K562 (cell line): ENCODE measurements at regions not wholly inside any gene's neighbourhood (a gene's known extent, or its start where the extent isn't known, plus 50 kb on each side); places are given as distances from the start of the nearest gene placed in this dataset.
A peak's percentile ranks its signal among the peaks of the same experiment; 100 is the strongest.

Experiments used
- ATAC-seq: fragments of 200-7000 bp; cut with Tn5 transposase; 3 replicates; pipeline ENCODE4 v1.9.1; 2020; ENCODE audit warnings: moderate library complexity
- BruUV-seq: library from RNA; stranded (reverse); fragments of 400-500 nt; replicated peaks from 2 replicates; lab custom pipeline; 2021; lab: Mats Ljungman, UMichigan
- CTCF ChIA-PET: fragments of 300-600 bp; formaldehyde crosslinking; extraction: SDS; loops from one replicate; lab custom pipeline; 2021; ENCODE audit warnings: low intra/inter-chr PET ratio; lab: Yijun Ruan, JAX
- POLR2A ChIA-PET: fragments of 300-600, 350-650 bp; sonication (Branson Sonifier 250); formaldehyde crosslinking; extraction: SDS; loops from one replicate; lab custom pipeline; 2021; ENCODE audit warnings: antibody characterized with exemption, inconsistent platforms; lab: Yijun Ruan, JAX
- DNase-seq, 4 experiments: peaks; one replicate each; pipeline versions ENCODE4 v3.0.0 to v3.0.0-alpha.2; 2011 to 2018; ENCODE audit warnings: low spot score in 3 of 4, mixed read lengths in 3 of 4; ENCODE audit errors: extremely low read depth in 1 of 4
- FAIRE-seq: peaks from 2 replicates; lab custom pipeline; 2011; peaks lifted over from hg19 to GRCh38; lab: Jason Lieb, UNC
- H2AFZ ChIP-seq: 2 replicates; pipeline ENCODE4 v1.6.0; 2011; ENCODE audit warnings: low read depth, low read length, control low read depth, inconsistent platforms
- H3K27ac ChIP-seq: fragments of 200-600 bp; 3 replicates; pipeline ENCODE4 v1.8.0; 2011; ENCODE audit warnings: low read depth, mild to moderate bottlenecking, control low read depth, inconsistent platforms, low read length, moderate library complexity, mixed read lengths; ENCODE audit errors: extremely low read depth
- H3K27me3 ChIP-seq, 2 experiments: fragments of 300-600 bp in 1 of 2; 2 replicates in 1 of 2; 3 replicates in 1 of 2; pipeline versions ENCODE4 v1.6.0 to v1.8.0; 2011; ENCODE audit warnings: inconsistent platforms in 2 of 2, low read length in 2 of 2, mild to moderate bottlenecking in 1 of 2, mixed read lengths in 1 of 2, moderate library complexity in 1 of 2; ENCODE audit not compliant: control insufficient read depth in 2 of 2, insufficient read depth in 2 of 2
- H3K36me3 ChIP-seq: fragments of 300-600 bp; 3 replicates; pipeline ENCODE4 v1.8.0; 2011; ENCODE audit warnings: mild to moderate bottlenecking, low read length, inconsistent platforms; ENCODE audit not compliant: control insufficient read depth, insufficient read depth
- H3K4me1 ChIP-seq, 2 experiments: fragments of 200-600 bp in 1 of 2; replicated peaks in 1 of 2; 2 replicates in 1 of 2; 3 replicates in 1 of 2; pipeline versions ENCODE4 v1.5.1 to v1.8.0; 2011; ENCODE audit warnings: inconsistent platforms in 2 of 2, low read length in 2 of 2, mild to moderate bottlenecking in 1 of 2, mixed read lengths in 1 of 2, moderate library complexity in 1 of 2; ENCODE audit not compliant: control insufficient read depth in 2 of 2, insufficient read depth in 2 of 2
- H3K4me2 ChIP-seq: 2 replicates; pipeline ENCODE4 v1.6.1; 2011; ENCODE audit warnings: low read length, control low read depth, inconsistent platforms, mixed read lengths; ENCODE audit not compliant: insufficient read depth
- H3K4me3 ChIP-seq: fragments of 200-600 bp; sonication (generic), shearing (Covaris generic); 2 replicates; pipeline ENCODE4 v1.5.1; 2016; ENCODE audit warnings: control low read depth, inconsistent platforms
- H3K79me2 ChIP-seq: fragments of 200-600 bp; 3 replicates; pipeline ENCODE4 v1.8.0; 2011; ENCODE audit warnings: low read length, inconsistent platforms; ENCODE audit not compliant: control insufficient read depth, insufficient read depth
- H3K9ac ChIP-seq, 2 experiments: 2 replicates each; pipeline versions ENCODE4 v1.6.0 to v1.6.1; 2011; ENCODE audit warnings: low read depth in 2 of 2, low read length in 2 of 2, control low read depth in 1 of 2, inconsistent platforms in 1 of 2, mild to moderate bottlenecking in 1 of 2, mixed read lengths in 1 of 2; ENCODE audit not compliant: insufficient read depth in 1 of 2
- H3K9me1 ChIP-seq: one replicate; pipeline ENCODE4 v1.6.0; 2011; ENCODE audit warnings: inconsistent platforms, mild to moderate bottlenecking, low read length, moderate library complexity; ENCODE audit not compliant: control insufficient read depth, insufficient read depth
- H3K9me3 ChIP-seq: replicated peaks from 2 replicates; pipeline ENCODE4 v1.5.1; 2011; ENCODE audit warnings: low read depth, low read length, inconsistent platforms; ENCODE audit not compliant: control insufficient read depth, insufficient read depth
- H4K20me1 ChIP-seq: replicated peaks from 2 replicates; pipeline ENCODE4 v1.6.1; 2011; ENCODE audit warnings: low read length, inconsistent platforms, mixed read lengths; ENCODE audit not compliant: control insufficient read depth, insufficient read depth
- ATF4 ChIP-seq: fragments of 450-650 bp; formaldehyde crosslinking; IDR thresholded peaks from 2 replicates; pipeline ENCODE4 v1.4.0; 2022; ENCODE audit warnings: mild to moderate bottlenecking, moderate library complexity
- CBX3 ChIP-seq, 2 experiments: IDR thresholded peaks; 1 replicate in 1 of 2; 2 replicates in 1 of 2; pipeline ENCODE4 v1.6.1; 2012; ENCODE audit warnings: inconsistent platforms in 2 of 2, low read length in 2 of 2, borderline replicate concordance in 1 of 2, control low read depth in 1 of 2
- CXXC5 ChIP-seq: fragments of 250-450 bp; sonication (Bioruptor Pico); IDR thresholded peaks from 2 replicates; pipeline ENCODE4 v1.8.0; 2022; ENCODE audit warnings: inconsistent platforms, mild to moderate bottlenecking, moderate library complexity
- DMBX1 ChIP-seq: fragments of 250-450 bp; sonication (Bioruptor Pico); IDR thresholded peaks from 2 replicates; pipeline ENCODE4 v1.8.0; 2022; ENCODE audit warnings: inconsistent platforms, mild to moderate bottlenecking, moderate library complexity, borderline replicate concordance
- HIVEP1 ChIP-seq: fragments of 250-450 bp; sonication (Bioruptor Pico); IDR thresholded peaks from 2 replicates; pipeline ENCODE4 v1.4.0; 2020; ENCODE audit warnings: mild to moderate bottlenecking
- MAX ChIP-seq: sonication (generic); formaldehyde crosslinking; IDR thresholded peaks from 2 replicates; pipeline ENCODE4 v1.9.0; 2022; ENCODE audit warnings: mild to moderate bottlenecking, missing genetic modification reagents
- MED1 ChIP-seq: sonication (generic); formaldehyde crosslinking; IDR thresholded peaks from 2 replicates; pipeline ENCODE4 v1.8.1; 2023; ENCODE audit warnings: missing genetic modification reagents, borderline replicate concordance
- MIER1 ChIP-seq: fragments of 450-650 bp; IDR thresholded peaks from 2 replicates; pipeline ENCODE4 v1.6.1; 2016; ENCODE audit warnings: antibody characterized with exemption, mild to moderate bottlenecking, low read depth
- NR2F6 ChIP-seq: fragments of 450-650 bp; formaldehyde crosslinking; IDR thresholded peaks from 2 replicates; pipeline ENCODE4 v1.4.0; 2020; ENCODE audit warnings: mild to moderate bottlenecking
- NRF1 ChIP-seq, 2 experiments: fragments of 450-650 bp; IDR thresholded peaks in 1 of 2; conservative IDR thresholded peaks in 1 of 2; 2 replicates each; pipeline ENCODE4 v1.6.1; 2014; ENCODE audit warnings: mild to moderate bottlenecking in 2 of 2
- PML ChIP-seq: IDR thresholded peaks from 2 replicates; pipeline ENCODE4 v1.6.1; 2012; ENCODE audit warnings: low read length, inconsistent platforms
- RUNX1 ChIP-seq: sonication (generic); IDR thresholded peaks from 2 replicates; pipeline ENCODE4 v1.6.1; 2016; ENCODE audit warnings: antibody characterized with exemption, low read depth
- ZFP91 ChIP-seq: sonication (generic); formaldehyde crosslinking; IDR thresholded peaks from 2 replicates; pipeline ENCODE4 v1.8.0; 2022; ENCODE audit warnings: mild to moderate bottlenecking, missing genetic modification reagents
- ZFPM2 ChIP-seq: fragments of 250-450 bp; sonication (Bioruptor Pico); IDR thresholded peaks from 2 replicates; pipeline ENCODE4 v1.5.1; 2022; ENCODE audit warnings: mild to moderate bottlenecking
- ZNF589 ChIP-seq: fragments of 200-800 bp; sonication (Bioruptor generic); IDR thresholded peaks from 2 replicates; pipeline ENCODE4 v1.6.1; 2016; ENCODE audit warnings: low read depth, missing genetic modification characterization, missing compliant biosample characterization
- ZNF75A ChIP-seq: fragments of 450-650 bp; formaldehyde crosslinking; IDR thresholded peaks from 2 replicates; pipeline ENCODE4 v1.4.0; 2020; ENCODE audit warnings: mild to moderate bottlenecking
- WGBS: fragments of 100-300 bp; shearing (Covaris generic); methylation state at CpG from one replicate; pipeline ENCODE4 v1.1.6; 2016; ENCODE audit warnings: low coverage, mixed read lengths; ENCODE audit not compliant: insufficient coverage; ENCODE audit errors: missing lambda C conversion rate; 5-methylcytosine and 5-hydroxymethylcytosine counted together
- in situ Hi-C: fragments of 300-500 bp; cut with MboI; formaldehyde crosslinking; loops from 4 replicates; pipeline ENCODE4 v1.15.0; 2018; ENCODE audit warnings: inconsistent platforms, mixed read lengths
- intact Hi-C: fragments of 100-400 bp; cut with micrococcal nuclease; formaldehyde crosslinking; loops from 2 replicates; pipeline ENCODE4 v1.14.2; 2022

GRCh38 chr12:30835216-30835615 is 80.5 kb upstream of the CAPRIN2 start:
- Histone ChIP-seq H3K9me3 (no peaks in the 10 kb centered on the region), H2AFZ (peak overlapping the region; percentile 39; the same call in 1 of the 2 replicates), H3K4me2 (no peak overlapping the region), H3K79me2 (no peaks in the 10 kb centered on the region), H3K4me3 (no peak overlapping the region), H3K36me3 (no peaks in the 10 kb centered on the region), H3K27ac (no peak overlapping the region), H3K9me1 (no peaks in the 10 kb centered on the region), H3K27me3 (peaks cover 0 to 32% of the 10 kb centered on the region in 2 experiments; a peak in 4 of 5 replicates), H3K4me1 (peaks cover 0 to 2% of the 10 kb centered on the region in 2 experiments; a peak in 1 of 5 replicates), H3K9ac (no peak overlapping the region), H4K20me1 (no peaks in the 10 kb centered on the region)
- intact Hi-C loops (no loop called here), in situ Hi-C loops (no loop called here)
- DNase-seq (no peak), FAIRE-seq (no peak), ATAC-seq (no peak)
- POLR2A ChIA-PET, result no interaction called here
- peak; percentile 83 to 86 for TF ChIP-seq NRF1 (conservative IDR thresholded peaks at IDR 0.05 in 1 of 2, IDR thresholded peaks at IDR 0.05 in 1 of 2)
- no peak for TF ChIP-seq DMBX1 (CRISPR knock-in tag)
- TF ChIP-seq HIVEP1, result no peak
- no peak for TF ChIP-seq ZFP91
- BruUV-seq, result no TSS peak
- WGBS, result 3% methylated on average over 4 of the region's 4 CpGs
- CTCF ChIA-PET, result no interaction called here

DNA sequence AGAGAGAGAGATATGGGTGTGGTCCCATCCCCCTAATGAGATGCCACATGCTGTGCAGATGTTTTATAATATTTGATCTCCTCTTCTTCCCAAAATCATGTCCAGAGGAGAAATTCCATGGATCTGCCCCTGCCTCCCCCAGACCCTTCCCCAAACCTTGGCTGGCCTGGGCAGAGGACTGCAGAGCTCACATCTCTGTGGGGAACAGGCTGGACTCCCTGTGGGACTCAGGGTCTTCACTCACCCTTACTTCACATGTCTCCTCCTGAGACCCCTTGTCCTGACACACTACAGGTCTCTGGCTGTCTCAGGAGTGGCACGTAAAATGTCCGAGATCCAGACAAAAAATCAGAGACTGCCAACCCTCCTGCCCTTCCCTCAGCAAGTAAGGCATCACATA is 76.0 kb upstream of the CAPRIN2 start:
- H3K4me3 ChIP-seq, result no peak overlapping the region
- no peaks in the 10 kb centered on the region for H3K79me2 ChIP-seq
- no peaks in the 10 kb centered on the region for H3K9me3 ChIP-seq
- H3K4me1 ChIP-seq, result no peaks in the 10 kb centered on the region
- H3K36me3 ChIP-seq, result no peaks in the 10 kb centered on the region
- WGBS, result 0% methylated on average over 2 of the region's 2 CpGs
- ATAC-seq (no peak), DNase-seq (no peak), FAIRE-seq (no peak)
- BruUV-seq, result no TSS peak
- intact Hi-C loops, result no loop called here
- H4K20me1 ChIP-seq, result no peaks in the 10 kb centered on the region
- POLR2A ChIA-PET, result interaction anchor here (0.8 kb wide), 1 partner anchor 1209 kb away, joined by 3 read pairs; no protein-coding TSS in a partner anchor
- TF ChIP-seq MED1 (no peak), NR2F6 (no peak), ZFPM2 (CRISPR knock-in tag) (no peak), CBX3 (IDR thresholded peaks at IDR 0.05; ENCODE audit: borderline replicate concordance in 1 of 2, low read length in 2 of 2) (no peak), MIER1 (no peak), MAX (CRISPR knock-in tag) (no peak), ATF4 (CRISPR knock-in tag) (no peak), RUNX1 (no peak), ZNF75A (CRISPR knock-in tag) (no peak), ZNF589 (CRISPR knock-in tag) (no peak), PML (no peak), CXXC5 (CRISPR knock-in tag) (no peak)
- no peak overlapping the region for H2AFZ ChIP-seq
- peaks cover 0 to 35% of the 10 kb centered on the region in 2 experiments; a peak in 3 of 5 replicates for H3K27me3 ChIP-seq
- H3K9me1 ChIP-seq, result no peaks in the 10 kb centered on the region
- no peak overlapping the region for H3K4me2 ChIP-seq
- no peak overlapping the region for H3K9ac ChIP-seq
- CTCF ChIA-PET, result no interaction called here
- in situ Hi-C loops, result no loop called here
- no peak overlapping the region for H3K27ac ChIP-seq
